ENCODE measurements at regions not wholly inside any gene's neighbourhood (a gene's known extent, or its start where the extent isn't known, plus 50 kb on each side); places are given as distances from the start of the nearest gene placed in this dataset.

- POLR2A ChIA-PET (ENCODE audit: unreplicated experiment), result no interaction called here
These were observed 59.2 kb upstream of the ATP5PO start for GRCh38 chr21:33974513-33975468.

GRCh38 chr21:33973268-33973667, 57.7 kb upstream of the ATP5PO start:
- intact Hi-C loops (cut with micrococcal nuclease; ENCODE audit: unreplicated experiment), result no loop called here
- no peak overlapping the region for H2AFZ ChIP-seq
- no peaks in the 10 kb centered on the region for H3K9me2 ChIP-seq (ENCODE audit: insufficient read depth)
- H3K4me2 ChIP-seq, result no peak overlapping the region
- ChIA-PET CTCF (no interaction called here), POLR2A (ENCODE audit: unreplicated experiment) (no interaction called here)
- 0 out of 2 replicates have a peak, but pooled peaks cover 4% of the 10 kb centered on the region for H3F3A ChIP-seq (ENCODE audit: insufficient read depth, low read depth)
- DNase-seq, result no peak
- no peaks in the 10 kb centered on the region for H4K20me1 ChIP-seq (ENCODE audit: insufficient read depth)
- no peak overlapping the region for H3K4me3 ChIP-seq
- no peaks in the 10 kb centered on the region for H3K36me3 ChIP-seq (ENCODE audit: low read depth)
- TF ChIP-seq CTCF (conservative IDR thresholded peaks at IDR 0.05) (no peak), EZH2 (IDR thresholded peaks at IDR 0.05; ENCODE audit: low read depth) (no peak)
- H3K27me3 ChIP-seq (ENCODE audit: insufficient read depth, low read depth), result no peaks in the 10 kb centered on the region
- BruUV-seq (replicated peaks), result no TSS peak
- H3K79me2 ChIP-seq (ENCODE audit: low read depth), result no peaks in the 10 kb centered on the region
- no peaks in the 10 kb centered on the region for H3K9me3 ChIP-seq (ENCODE audit: insufficient read depth, low read depth)
- H3K4me1 ChIP-seq (replicated peaks; ENCODE audit: insufficient read depth), result peaks cover 17% of the 10 kb centered on the region; the same call in 1 of the 2 replicates
- no peak overlapping the region for H3K27ac ChIP-seq

More at GRCh38 chr21:33974513-33975468, 59.2 kb upstream of the ATP5PO start:
- no peaks in the 10 kb centered on the region for H3K9me2 ChIP-seq (ENCODE audit: insufficient read depth)
- H3F3A ChIP-seq (ENCODE audit: insufficient read depth, low read depth), result 0 out of 2 replicates have a peak, but pooled peaks cover 4% of the 10 kb centered on the region
- CTCF ChIA-PET, result interaction anchor here (0.6 kb wide), 1 partner anchor 359 kb away, joined by 3 read pairs; no protein-coding TSS in a partner anchor
- no peak overlapping the region for H3K4me2 ChIP-seq
- no peaks in the 10 kb centered on the region for H3K36me3 ChIP-seq (ENCODE audit: low read depth)
- no peak overlapping the region for H3K27ac ChIP-seq
- DNase-seq, result no peak
- H3K9me3 ChIP-seq (ENCODE audit: insufficient read depth, low read depth), result no peaks in the 10 kb centered on the region
- H3K27me3 ChIP-seq (ENCODE audit: insufficient read depth, low read depth), result no peaks in the 10 kb centered on the region
- intact Hi-C loops (cut with micrococcal nuclease; ENCODE audit: unreplicated experiment), result no loop called here
- no peak overlapping the region for H2AFZ ChIP-seq
- peaks cover 17% of the 10 kb centered on the region; the same call in 1 of the 2 replicates for H3K4me1 ChIP-seq (replicated peaks; ENCODE audit: insufficient read depth)
- BruUV-seq (replicated peaks), result no TSS peak
- H4K20me1 ChIP-seq (ENCODE audit: insufficient read depth), result no peaks in the 10 kb centered on the region
- H3K4me3 ChIP-seq, result no peak overlapping the region
- H3K79me2 ChIP-seq (ENCODE audit: low read depth), result no peaks in the 10 kb centered on the region
- TF ChIP-seq EZH2 (IDR thresholded peaks at IDR 0.05; ENCODE audit: low read depth), result no peak
- TF ChIP-seq CTCF (conservative IDR thresholded peaks at IDR 0.05), result no peak

GRCh38 chr21:33972539-33972938, 56.9 kb upstream of the ATP5PO start:
- DNase-seq, result no peak
- Histone ChIP-seq H3K27ac (no peak overlapping the region), H3F3A (ENCODE audit: insufficient read depth, low read depth) (0 out of 2 replicates have a peak, but pooled peaks cover 4% of the 10 kb centered on the region), H3K36me3 (ENCODE audit: low read depth) (no peaks in the 10 kb centered on the region), H2AFZ (no peak overlapping the region), H3K4me3 (no peak overlapping the region), H4K20me1 (ENCODE audit: insufficient read depth) (no peaks in the 10 kb centered on the region), H3K27me3 (ENCODE audit: insufficient read depth, low read depth) (no peaks in the 10 kb centered on the region), H3K4me2 (no peak overlapping the region), H3K79me2 (ENCODE audit: low read depth) (no peaks in the 10 kb centered on the region), H3K9me3 (ENCODE audit: insufficient read depth, low read depth) (no peaks in the 10 kb centered on the region), H3K9me2 (ENCODE audit: insufficient read depth) (no peaks in the 10 kb centered on the region), H3K4me1 (replicated peaks; ENCODE audit: insufficient read depth) (peaks cover 17% of the 10 kb centered on the region; the same call in 1 of the 2 replicates)
- intact Hi-C loops (cut with micrococcal nuclease; ENCODE audit: unreplicated experiment), result no loop called here
- TF ChIP-seq EZH2 (IDR thresholded peaks at IDR 0.05; ENCODE audit: low read depth) (no peak), CTCF (conservative IDR thresholded peaks at IDR 0.05) (no peak)
- CTCF ChIA-PET, result no interaction called here
- POLR2A ChIA-PET (ENCODE audit: unreplicated experiment), result no interaction called here
- no TSS peak for BruUV-seq (replicated peaks)
